Spleen (tissue), 7 donors: ENCODE measurements at regions not wholly inside any gene's neighbourhood (a gene's known extent, or its start where the extent isn't known, plus 50 kb on each side); places are given as distances from the start of the nearest gene placed in this dataset.

ENCODE experiments used
- POLR2A ChIP-seq, 3 donors: fragments of 450-650 bp; IDR thresholded peaks; one replicate each; pipeline ENCODE4 v1.5.1; 2017; ENCODE audit warnings: antibody characterized with exemption in 3 of 3, mild to moderate bottlenecking in 1 of 3
- POLR2AphosphoS5 ChIP-seq, 3 donors: sonication (generic); formaldehyde crosslinking; IDR thresholded peaks; one replicate each; pipeline ENCODE4 v1.5.1; 2017; ENCODE audit warnings: antibody characterized with exemption in 3 of 3
- TF ChIP-seq, protein P1 (sequence below), 11 experiments: fragments of 200-600 bp in 7 of 11; fragments of 450-650 bp in 4 of 11; sonication (generic) in 4 of 11; IDR thresholded peaks in 8 of 11; conservative IDR thresholded peaks in 3 of 11; 1 replicate in 7 of 11; 2 replicates in 4 of 11; pipeline versions ENCODE4 v1.4.0 to v1.8.0; 2016 to 2021; ENCODE audit warnings: antibody characterized with exemption in 11 of 11, inconsistent platforms in 4 of 11, mild to moderate bottlenecking in 1 of 11
- donor health status: DM: no; HTN: no; CAD: no; lungs with moderate emphysema.
- donor health status: DM: no; HTN: no; CAD: no.
- donor health status: DM: no; HTN: no; CAD: no.

DNA sequence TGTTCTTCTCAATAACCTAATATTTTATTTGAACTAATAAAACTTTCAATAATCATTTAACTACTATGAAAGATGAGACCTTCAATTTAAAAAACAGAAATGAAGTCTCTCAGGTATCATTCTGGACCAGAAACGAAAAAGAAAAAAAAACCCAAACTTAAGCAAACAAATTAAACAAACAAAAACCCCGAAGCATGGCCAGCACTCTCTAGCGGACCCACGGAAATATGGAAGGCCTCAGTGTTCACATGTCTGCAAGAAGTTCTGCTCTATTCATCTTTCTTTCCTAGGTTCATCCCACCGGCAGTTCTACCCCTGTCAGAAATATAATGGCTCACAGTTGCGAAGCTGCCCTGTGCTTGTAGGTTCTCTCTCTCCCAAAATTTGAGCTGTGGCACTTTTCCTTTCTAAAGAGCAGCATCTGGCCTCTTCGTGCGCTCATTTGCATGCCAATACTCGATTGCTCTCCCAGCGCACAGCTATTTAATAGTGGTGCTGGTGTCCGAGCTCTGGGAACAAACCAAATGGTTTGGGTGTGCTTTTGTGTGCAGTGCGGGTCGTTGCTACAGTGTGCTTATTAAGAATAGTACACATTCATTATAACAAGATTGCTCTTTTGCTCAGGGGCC lies 129.0 kb upstream of the ZEB2 start:
- TF ChIP-seq, protein P1, sequence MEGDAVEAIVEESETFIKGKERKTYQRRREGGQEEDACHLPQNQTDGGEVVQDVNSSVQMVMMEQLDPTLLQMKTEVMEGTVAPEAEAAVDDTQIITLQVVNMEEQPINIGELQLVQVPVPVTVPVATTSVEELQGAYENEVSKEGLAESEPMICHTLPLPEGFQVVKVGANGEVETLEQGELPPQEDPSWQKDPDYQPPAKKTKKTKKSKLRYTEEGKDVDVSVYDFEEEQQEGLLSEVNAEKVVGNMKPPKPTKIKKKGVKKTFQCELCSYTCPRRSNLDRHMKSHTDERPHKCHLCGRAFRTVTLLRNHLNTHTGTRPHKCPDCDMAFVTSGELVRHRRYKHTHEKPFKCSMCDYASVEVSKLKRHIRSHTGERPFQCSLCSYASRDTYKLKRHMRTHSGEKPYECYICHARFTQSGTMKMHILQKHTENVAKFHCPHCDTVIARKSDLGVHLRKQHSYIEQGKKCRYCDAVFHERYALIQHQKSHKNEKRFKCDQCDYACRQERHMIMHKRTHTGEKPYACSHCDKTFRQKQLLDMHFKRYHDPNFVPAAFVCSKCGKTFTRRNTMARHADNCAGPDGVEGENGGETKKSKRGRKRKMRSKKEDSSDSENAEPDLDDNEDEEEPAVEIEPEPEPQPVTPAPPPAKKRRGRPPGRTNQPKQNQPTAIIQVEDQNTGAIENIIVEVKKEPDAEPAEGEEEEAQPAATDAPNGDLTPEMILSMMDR (IDR thresholded peaks at IDR 0.05 in 8 of 11, conservative IDR thresholded peaks at IDR 0.05 in 3 of 11) = no peak
- no peak for TF ChIP-seq POLR2A (IDR thresholded peaks at IDR 0.05)
- no peak for TF ChIP-seq POLR2AphosphoS5 (IDR thresholded peaks at IDR 0.05)
